ENCODE measurements at regions not wholly inside any gene's neighbourhood (a gene's known extent, or its start where the extent isn't known, plus 50 kb on each side); places are given as distances from the start of the nearest gene placed in this dataset.

DNA sequence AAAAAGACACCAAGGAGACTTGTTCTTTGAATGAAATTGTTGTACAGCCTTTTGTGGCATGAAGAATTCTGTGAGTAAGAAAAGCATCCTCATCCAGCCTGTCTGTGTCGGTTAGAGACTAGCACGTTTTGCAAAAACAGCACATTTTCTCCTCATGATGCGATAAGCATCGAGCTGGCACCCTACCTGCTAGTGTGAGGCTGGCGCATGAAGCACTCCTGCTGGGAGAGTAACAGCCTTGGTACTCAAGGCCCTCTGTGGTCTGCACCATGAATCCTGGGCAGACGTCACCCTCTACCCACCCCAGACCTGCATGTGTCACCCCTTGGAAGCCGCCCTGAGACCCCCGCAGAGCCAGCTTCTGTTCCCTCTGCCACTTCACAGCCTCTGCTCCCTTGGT is 92.6 kb upstream of the TMEM132E start:
- TF ChIP-seq POLR2A (IDR thresholded peaks at IDR 0.05): no peak
- TF ChIP-seq, protein P1, sequence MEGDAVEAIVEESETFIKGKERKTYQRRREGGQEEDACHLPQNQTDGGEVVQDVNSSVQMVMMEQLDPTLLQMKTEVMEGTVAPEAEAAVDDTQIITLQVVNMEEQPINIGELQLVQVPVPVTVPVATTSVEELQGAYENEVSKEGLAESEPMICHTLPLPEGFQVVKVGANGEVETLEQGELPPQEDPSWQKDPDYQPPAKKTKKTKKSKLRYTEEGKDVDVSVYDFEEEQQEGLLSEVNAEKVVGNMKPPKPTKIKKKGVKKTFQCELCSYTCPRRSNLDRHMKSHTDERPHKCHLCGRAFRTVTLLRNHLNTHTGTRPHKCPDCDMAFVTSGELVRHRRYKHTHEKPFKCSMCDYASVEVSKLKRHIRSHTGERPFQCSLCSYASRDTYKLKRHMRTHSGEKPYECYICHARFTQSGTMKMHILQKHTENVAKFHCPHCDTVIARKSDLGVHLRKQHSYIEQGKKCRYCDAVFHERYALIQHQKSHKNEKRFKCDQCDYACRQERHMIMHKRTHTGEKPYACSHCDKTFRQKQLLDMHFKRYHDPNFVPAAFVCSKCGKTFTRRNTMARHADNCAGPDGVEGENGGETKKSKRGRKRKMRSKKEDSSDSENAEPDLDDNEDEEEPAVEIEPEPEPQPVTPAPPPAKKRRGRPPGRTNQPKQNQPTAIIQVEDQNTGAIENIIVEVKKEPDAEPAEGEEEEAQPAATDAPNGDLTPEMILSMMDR (IDR thresholded peaks at IDR 0.05 in 4 of 5, conservative IDR thresholded peaks at IDR 0.05 in 1 of 5): no peak
- Histone ChIP-seq H3K27me3 (peaks cover 0 to 10% (median 3%) of the 10 kb centered on the region in 3 donors), H3K27ac (no peak overlapping the region), H3K9me3 (no peaks in the 10 kb centered on the region), H3K36me3 (no peaks in the 10 kb centered on the region), H3K4me1 (no peaks in the 10 kb centered on the region), H3K4me3 (no peak overlapping the region)
- intact Hi-C loops (cut with DNase I; ENCODE audit: low total_unique reads): no loop called here
- DNase-seq: no peak
- ATAC-seq: no peak
- in situ Hi-C loops (cut with MboI; ENCODE audit: low sequenced_read_pairs in 4 of 4): no loop called here

- H3K4me3 ChIP-seq: no peak overlapping the region
- ATAC-seq (no peak), DNase-seq (no peak)
- no peaks in the 10 kb centered on the region for H3K9me3 ChIP-seq
- no peaks in the 10 kb centered on the region for H3K36me3 ChIP-seq
- intact Hi-C loops (cut with DNase I; ENCODE audit: low total_unique reads) (no loop called here), in situ Hi-C loops (cut with MboI; ENCODE audit: low sequenced_read_pairs in 4 of 4) (no loop called here)
- H3K27me3 ChIP-seq: peaks cover 0 to 10% (median 3%) of the 10 kb centered on the region in 3 donors
- TF ChIP-seq, protein P1 (IDR thresholded peaks at IDR 0.05 in 4 of 5, conservative IDR thresholded peaks at IDR 0.05 in 1 of 5): no peak
- no peak for TF ChIP-seq POLR2A (IDR thresholded peaks at IDR 0.05)
- no peaks in the 10 kb centered on the region for H3K4me1 ChIP-seq
- H3K27ac ChIP-seq: no peak overlapping the region
These were observed 93.4 kb upstream of the TMEM132E start for GRCh38 chr17:34485999-34486398.

GRCh38 chr17:34484193-34484733 is 95.1 kb upstream of the TMEM132E start:
- no peaks in the 10 kb centered on the region for H3K9me3 ChIP-seq
- in situ Hi-C loops (cut with MboI; ENCODE audit: low sequenced_read_pairs in 4 of 4): no loop called here
- peaks cover 0 to 10% (median 3%) of the 10 kb centered on the region in 3 donors for H3K27me3 ChIP-seq
- DNase-seq (no peak), ATAC-seq (no peak)
- no peak overlapping the region for H3K4me3 ChIP-seq
- no peaks in the 10 kb centered on the region for H3K36me3 ChIP-seq
- H3K27ac ChIP-seq: no peak overlapping the region
- intact Hi-C loops (cut with DNase I; ENCODE audit: low total_unique reads): no loop called here
- TF ChIP-seq POLR2A (IDR thresholded peaks at IDR 0.05): no peak
- TF ChIP-seq, protein P1 (IDR thresholded peaks at IDR 0.05 in 4 of 5, conservative IDR thresholded peaks at IDR 0.05 in 1 of 5): no peak
- H3K4me1 ChIP-seq: no peaks in the 10 kb centered on the region

- no peak for TF ChIP-seq POLR2A (IDR thresholded peaks at IDR 0.05)
- TF ChIP-seq, protein P1 (IDR thresholded peaks at IDR 0.05 in 4 of 5, conservative IDR thresholded peaks at IDR 0.05 in 1 of 5): no peak
- no peak for DNase-seq
- in situ Hi-C loops (cut with MboI; ENCODE audit: low sequenced_read_pairs in 4 of 4) (no loop called here), intact Hi-C loops (cut with DNase I; ENCODE audit: low total_unique reads) (no loop called here)
- H3K4me3 ChIP-seq: no peak overlapping the region
- H3K27me3 ChIP-seq: peaks cover 0 to 10% (median 0%) of the 10 kb centered on the region in 3 donors
- no peaks in the 10 kb centered on the region for H3K4me1 ChIP-seq
- H3K9me3 ChIP-seq: no peaks in the 10 kb centered on the region
- H3K36me3 ChIP-seq: no peaks in the 10 kb centered on the region
- H3K27ac ChIP-seq: no peak overlapping the region
- no peak for ATAC-seq
These were observed 96.7 kb upstream of the TMEM132E start for GRCh38 chr17:34482730-34483129.

GRCh38 chr17:34481779-34482178 is 97.6 kb upstream of the TMEM132E start:
- H3K4me1 ChIP-seq: no peaks in the 10 kb centered on the region
- H3K27ac ChIP-seq: no peak overlapping the region
- no peaks in the 10 kb centered on the region for H3K9me3 ChIP-seq
- DNase-seq: no peak
- H3K4me3 ChIP-seq: no peak overlapping the region
- no peak for ATAC-seq
- in situ Hi-C loops (cut with MboI; ENCODE audit: low sequenced_read_pairs in 4 of 4): no loop called here
- peaks cover 0 to 5% (median 0%) of the 10 kb centered on the region in 3 donors for H3K27me3 ChIP-seq
- intact Hi-C loops (cut with DNase I; ENCODE audit: low total_unique reads): no loop called here
- no peaks in the 10 kb centered on the region for H3K36me3 ChIP-seq
- TF ChIP-seq, protein P1 (IDR thresholded peaks at IDR 0.05 in 4 of 5, conservative IDR thresholded peaks at IDR 0.05 in 1 of 5): no peak
- no peak for TF ChIP-seq POLR2A (IDR thresholded peaks at IDR 0.05)

All from gastrocnemius medialis (tissue), 4 donors.